Fibroblast of lung (primary cell): ENCODE measurements at regions not wholly inside any gene's neighbourhood (a gene's known extent, or its start where the extent isn't known, plus 50 kb on each side); places are given as distances from the start of the nearest gene placed in this dataset.

Source experiments
- CTCF ChIP-seq, 2 donors: IDR thresholded peaks in 1 of 2; conservative IDR thresholded peaks in 1 of 2; 1 replicate in 1 of 2; 2 replicates in 1 of 2; pipeline ENCODE4 v1.5.1; 2011 to 2012; ENCODE audit warnings: low read length in 2 of 2, control low read depth in 1 of 2, inconsistent platforms in 1 of 2, low read depth in 1 of 2, mild to moderate bottlenecking in 1 of 2
- EZH2 ChIP-seq: IDR thresholded peaks from 2 replicates; pipeline ENCODE4 v1.5.1; 2012; ENCODE audit warnings: low read length, control low read depth, mild to moderate bottlenecking; ENCODE audit errors: missing control alignments

- TF ChIP-seq CTCF (conservative IDR thresholded peaks at IDR 0.05 in 1 of 2, IDR thresholded peaks at IDR 0.05 in 1 of 2; ENCODE audit: low read depth in 1 of 2, low read length in 2 of 2) (no peak), EZH2 (no peak)
Observed at GRCh38 chr12:67832155-67832554, 157.1 kb upstream of the IFNG-AS1 start.
